Chondrocyte (in vitro differentiated cells): ENCODE measurements at regions not wholly inside any gene's neighbourhood (a gene's known extent, or its start where the extent isn't known, plus 50 kb on each side); places are given as distances from the start of the nearest gene placed in this dataset.

ENCODE experiments used
- DNase-seq: peaks from one replicate; pipeline ENCODE4 v3.0.0; 2021; ENCODE audit warnings: mixed read lengths, low spot score
- H3K27ac Mint-ChIP-seq: one replicate; pipeline ENCODE4 v1.8.0; 2021; ENCODE audit warnings: mild to moderate bottlenecking, moderate library complexity, mixed read lengths; ENCODE audit not compliant: unreplicated experiment
- H3K27me3 Mint-ChIP-seq: 2 replicates; pipeline ENCODE4 v1.8.0; 2021; ENCODE audit warnings: low read depth, mixed read lengths
- H3K36me3 Mint-ChIP-seq: 2 replicates; pipeline ENCODE4 v1.8.0; 2021; ENCODE audit warnings: low read depth, mixed read lengths
- H3K4me1 Mint-ChIP-seq: 2 replicates; pipeline ENCODE4 v1.8.0; 2021; ENCODE audit warnings: low read depth, mild to moderate bottlenecking, mixed read lengths
- H3K4me3 Mint-ChIP-seq: one replicate; pipeline ENCODE4 v1.8.0; 2021; ENCODE audit warnings: mild to moderate bottlenecking, moderate library complexity, mixed read lengths; ENCODE audit not compliant: unreplicated experiment
- H3K9me3 Mint-ChIP-seq: 2 replicates; pipeline ENCODE4 v1.8.0; 2021; ENCODE audit warnings: low read depth, mixed read lengths
- TF ChIP-seq, protein P1 (sequence below): fragments of 200-600 bp; sonication (generic); IDR thresholded peaks from 2 replicates; pipeline ENCODE4 v1.5.0; 2021; ENCODE audit warnings: antibody characterized with exemption, mild to moderate bottlenecking, moderate library complexity

DNA sequence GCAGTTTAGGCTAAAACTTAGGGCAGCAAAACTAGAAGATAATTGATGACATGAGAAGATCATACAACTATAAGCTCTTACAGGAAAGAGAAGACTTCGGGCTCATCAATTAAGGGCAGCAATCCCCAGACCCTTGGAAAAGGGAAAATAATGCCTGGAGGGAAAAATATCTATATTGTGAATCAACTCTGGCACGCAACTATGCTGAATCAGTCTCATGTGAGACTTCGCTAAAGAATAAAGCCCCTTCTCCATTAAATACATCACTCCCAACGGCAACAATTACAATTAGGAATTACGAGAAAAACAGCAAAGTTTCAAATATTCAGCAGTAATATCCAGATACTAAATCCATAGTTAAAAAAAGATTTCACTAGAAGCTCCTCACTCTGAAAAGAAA lies 2016.8 kb upstream of the IGFBP7 start:
- no peak for DNase-seq
- Mint-ChIP-seq H3K27ac (no peak overlapping the region), H3K9me3 (no peaks in the 10 kb centered on the region), H3K4me3 (no peak overlapping the region), H3K4me1 (no peaks in the 10 kb centered on the region), H3K36me3 (no peaks in the 10 kb centered on the region), H3K27me3 (no peaks in the 10 kb centered on the region)
- TF ChIP-seq, protein P1, sequence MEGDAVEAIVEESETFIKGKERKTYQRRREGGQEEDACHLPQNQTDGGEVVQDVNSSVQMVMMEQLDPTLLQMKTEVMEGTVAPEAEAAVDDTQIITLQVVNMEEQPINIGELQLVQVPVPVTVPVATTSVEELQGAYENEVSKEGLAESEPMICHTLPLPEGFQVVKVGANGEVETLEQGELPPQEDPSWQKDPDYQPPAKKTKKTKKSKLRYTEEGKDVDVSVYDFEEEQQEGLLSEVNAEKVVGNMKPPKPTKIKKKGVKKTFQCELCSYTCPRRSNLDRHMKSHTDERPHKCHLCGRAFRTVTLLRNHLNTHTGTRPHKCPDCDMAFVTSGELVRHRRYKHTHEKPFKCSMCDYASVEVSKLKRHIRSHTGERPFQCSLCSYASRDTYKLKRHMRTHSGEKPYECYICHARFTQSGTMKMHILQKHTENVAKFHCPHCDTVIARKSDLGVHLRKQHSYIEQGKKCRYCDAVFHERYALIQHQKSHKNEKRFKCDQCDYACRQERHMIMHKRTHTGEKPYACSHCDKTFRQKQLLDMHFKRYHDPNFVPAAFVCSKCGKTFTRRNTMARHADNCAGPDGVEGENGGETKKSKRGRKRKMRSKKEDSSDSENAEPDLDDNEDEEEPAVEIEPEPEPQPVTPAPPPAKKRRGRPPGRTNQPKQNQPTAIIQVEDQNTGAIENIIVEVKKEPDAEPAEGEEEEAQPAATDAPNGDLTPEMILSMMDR = no peak

DNA sequence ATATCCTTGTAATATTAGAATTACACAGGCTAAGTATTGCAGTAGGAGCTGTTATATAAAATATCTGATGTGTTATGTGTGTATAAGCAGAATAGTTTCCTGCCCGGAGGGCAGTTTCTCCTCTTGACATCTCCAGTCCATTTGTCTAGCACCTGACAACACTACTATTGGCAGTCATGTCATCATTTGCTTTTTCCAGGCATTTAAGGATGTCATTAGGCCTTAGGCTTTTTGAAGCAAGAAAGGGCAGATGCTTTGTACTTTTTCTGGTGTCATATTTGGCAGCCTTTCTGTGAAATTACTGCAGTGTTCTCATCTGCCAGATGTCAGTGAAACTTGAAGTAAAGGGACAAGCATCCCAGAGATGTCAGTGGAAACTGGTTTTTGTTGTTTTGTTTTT lies 2017.6 kb upstream of the IGFBP7 start:
- TF ChIP-seq, protein P1 = no peak

DNA sequence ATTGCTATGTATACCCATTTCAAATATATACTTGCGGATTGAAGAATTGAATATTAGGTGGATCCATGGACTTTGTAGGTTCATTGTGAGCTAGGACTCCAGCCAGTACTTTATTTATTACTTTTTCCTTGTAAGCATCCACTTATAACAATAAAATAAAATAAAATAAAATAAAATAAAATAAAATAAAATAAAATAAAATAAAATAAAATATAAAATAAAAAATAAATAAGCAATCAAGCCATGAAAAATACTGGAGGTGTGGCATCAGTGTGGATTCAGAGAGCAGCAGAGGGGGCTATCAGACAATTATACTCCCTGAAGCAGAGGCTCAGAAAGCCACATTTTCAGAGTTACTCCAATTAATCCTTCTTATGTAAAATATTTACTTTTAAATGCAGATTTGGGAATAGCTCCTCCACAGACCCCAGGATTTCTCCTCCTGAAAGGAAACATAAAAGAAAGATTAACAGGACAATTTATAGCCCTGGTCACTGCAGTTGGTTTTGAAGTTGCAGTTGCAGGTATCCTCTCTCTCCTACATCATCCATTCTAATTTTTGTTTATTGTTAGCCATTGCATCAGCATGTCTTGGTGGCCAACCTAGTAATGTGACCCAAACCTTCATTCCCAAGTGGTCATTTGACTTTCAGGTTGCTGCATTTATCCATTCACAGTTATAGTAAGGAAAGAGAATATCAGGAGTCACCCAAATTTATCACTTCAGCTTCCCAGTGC lies 2025.2 kb upstream of the IGFBP7 start:
- DNase-seq = no peak
- H3K4me1 Mint-ChIP-seq = no peaks in the 10 kb centered on the region
- no peaks in the 10 kb centered on the region for H3K27me3 Mint-ChIP-seq
- no peaks in the 10 kb centered on the region for H3K9me3 Mint-ChIP-seq
- no peak overlapping the region for H3K27ac Mint-ChIP-seq
- H3K4me3 Mint-ChIP-seq = no peak overlapping the region
- TF ChIP-seq, protein P1 = peak; percentile 20
- H3K36me3 Mint-ChIP-seq = no peaks in the 10 kb centered on the region

More for the DNA sequence above, 2017.6 kb upstream of the IGFBP7 start:
- Mint-ChIP-seq H3K4me1 (no peaks in the 10 kb centered on the region), H3K4me3 (no peak overlapping the region), H3K27me3 (no peaks in the 10 kb centered on the region), H3K9me3 (no peaks in the 10 kb centered on the region), H3K27ac (no peak overlapping the region), H3K36me3 (no peaks in the 10 kb centered on the region)
- no peak for DNase-seq

DNA sequence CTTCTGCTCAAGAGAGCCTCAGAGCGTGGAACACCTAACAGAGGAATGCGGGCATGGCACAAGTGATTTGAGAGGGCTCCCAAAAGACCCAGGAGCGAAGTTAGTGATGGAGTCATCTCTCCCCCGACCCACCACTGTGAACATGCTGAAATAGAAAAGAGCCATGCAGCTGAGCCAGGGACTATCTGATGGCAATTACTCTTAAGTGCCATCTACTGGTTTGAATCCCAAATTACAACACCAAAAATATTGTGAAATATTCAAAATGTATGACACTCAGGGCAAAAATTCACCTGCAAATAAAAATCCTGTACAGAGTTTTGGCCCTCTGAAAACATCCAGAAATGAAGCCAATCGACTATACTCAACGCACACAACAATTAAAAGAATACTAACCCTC lies 2038.9 kb upstream of the ADGRL3 start:
- Mint-ChIP-seq H3K4me3 (no peak overlapping the region), H3K27ac (no peak overlapping the region), H3K27me3 (peaks cover 4% of the 10 kb centered on the region), H3K36me3 (no peaks in the 10 kb centered on the region), H3K4me1 (no peaks in the 10 kb centered on the region), H3K9me3 (peaks cover 4% of the 10 kb centered on the region)
- no peak for DNase-seq
- TF ChIP-seq, protein P1 = no peak

DNA sequence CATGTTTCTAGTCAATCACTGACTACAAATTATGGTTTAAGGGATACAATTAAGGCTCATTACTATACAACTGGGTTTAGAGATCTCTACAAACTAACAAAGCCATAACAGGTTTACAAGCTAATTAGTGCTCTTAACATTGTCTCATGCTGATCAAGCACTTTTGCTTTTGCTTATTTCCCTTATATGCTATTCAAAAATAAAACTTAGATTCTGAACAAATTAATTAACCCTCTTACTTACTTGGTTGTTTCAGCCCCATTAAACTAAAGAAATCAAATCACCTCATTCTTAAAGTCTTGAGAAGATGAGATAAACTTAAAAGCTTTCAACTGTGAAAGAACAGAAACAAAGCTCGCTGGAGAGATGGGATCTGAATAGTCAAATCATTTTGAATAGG lies 2024.5 kb upstream of the ADGRL3 start:
- no peak for DNase-seq
- Mint-ChIP-seq H3K9me3 (no peaks in the 10 kb centered on the region), H3K36me3 (no peaks in the 10 kb centered on the region), H3K4me1 (no peaks in the 10 kb centered on the region), H3K27ac (no peak overlapping the region), H3K4me3 (no peak overlapping the region), H3K27me3 (peaks cover 2% of the 10 kb centered on the region)
- TF ChIP-seq, protein P1 = no peak
